ENCODE measurements at regions not wholly inside any gene's neighbourhood (a gene's known extent, or its start where the extent isn't known, plus 50 kb on each side); places are given as distances from the start of the nearest gene placed in this dataset.

GRCh38 chr5:92424785-92425426 lies 1041.8 kb upstream of the ARRDC3 start:
- WGBS = 94% methylated on average over 1 of the region's 1 CpG
- peaks cover 42% of the 10 kb centered on the region for H3K9me3 ChIP-seq (ENCODE audit: insufficient read depth, low read depth, low read length)
- no peaks in the 10 kb centered on the region for H3K27me3 ChIP-seq (ENCODE audit: insufficient read depth, low read length)

GRCh38 chr5:92421942-92422341 lies 1038.8 kb upstream of the ARRDC3 start:
- no peak overlapping the region for H3K27ac ChIP-seq (ENCODE audit: low read depth, low read length)
- H3K27me3 ChIP-seq (ENCODE audit: insufficient read depth, low read length) = no peaks in the 10 kb centered on the region
- peaks cover 47% of the 10 kb centered on the region for H3K9me3 ChIP-seq (ENCODE audit: insufficient read depth, low read depth, low read length)
- H3K4me1 ChIP-seq (ENCODE audit: insufficient read depth, low read length) = no peaks in the 10 kb centered on the region
- H3K4me3 ChIP-seq (ENCODE audit: low read length) = no peak overlapping the region
- H3K9ac ChIP-seq (ENCODE audit: low read depth, low read length) = no peak overlapping the region
- no CpG with 5 or more reads among the region's 1 CpG for WGBS
- H3K36me3 ChIP-seq (ENCODE audit: insufficient read depth, low read length) = no peaks in the 10 kb centered on the region; the same call in 1 of the 2 replicates

More at GRCh38 chr5:92424785-92425426, 1041.8 kb upstream of the ARRDC3 start:
- H3K27ac ChIP-seq (ENCODE audit: low read depth, low read length) = no peak overlapping the region
- H3K9ac ChIP-seq (ENCODE audit: low read depth, low read length) = no peak overlapping the region
- H3K36me3 ChIP-seq (ENCODE audit: insufficient read depth, low read length) = no peaks in the 10 kb centered on the region; the same call in 1 of the 2 replicates
- H3K4me1 ChIP-seq (ENCODE audit: insufficient read depth, low read length) = no peaks in the 10 kb centered on the region
- no peak overlapping the region for H3K4me3 ChIP-seq (ENCODE audit: low read length)

- Histone ChIP-seq H3K27ac (ENCODE audit: low read depth, low read length) (no peak overlapping the region), H3K4me1 (ENCODE audit: insufficient read depth, low read length) (no peaks in the 10 kb centered on the region), H3K36me3 (ENCODE audit: insufficient read depth, low read length) (no peaks in the 10 kb centered on the region; the same call in 1 of the 2 replicates), H3K4me3 (ENCODE audit: low read length) (no peak overlapping the region), H3K9me3 (ENCODE audit: insufficient read depth, low read depth, low read length) (peaks cover 47% of the 10 kb centered on the region), H3K27me3 (ENCODE audit: insufficient read depth, low read length) (no peaks in the 10 kb centered on the region), H3K9ac (ENCODE audit: low read depth, low read length) (no peak overlapping the region)
Observed at GRCh38 chr5:92421196-92421595, 1038.1 kb upstream of the ARRDC3 start.

- Histone ChIP-seq H3K27me3 (ENCODE audit: insufficient read depth, low read length) (no peaks in the 10 kb centered on the region), H3K9ac (ENCODE audit: low read depth, low read length) (no peak overlapping the region), H3K27ac (ENCODE audit: low read depth, low read length) (no peak overlapping the region), H3K4me3 (ENCODE audit: low read length) (no peak overlapping the region), H3K36me3 (ENCODE audit: insufficient read depth, low read length) (no peaks in the 10 kb centered on the region; the same call in 1 of the 2 replicates), H3K4me1 (ENCODE audit: insufficient read depth, low read length) (no peaks in the 10 kb centered on the region), H3K9me3 (ENCODE audit: insufficient read depth, low read depth, low read length) (peaks cover 47% of the 10 kb centered on the region)
Observed at GRCh38 chr5:92419261-92419660, 1036.1 kb upstream of the ARRDC3 start.

GRCh38 chr5:92418341-92418740 lies 1035.2 kb upstream of the ARRDC3 start:
- Histone ChIP-seq H3K9me3 (ENCODE audit: insufficient read depth, low read depth, low read length) (peaks cover 42% of the 10 kb centered on the region), H3K27ac (ENCODE audit: low read depth, low read length) (no peak overlapping the region), H3K36me3 (ENCODE audit: insufficient read depth, low read length) (no peaks in the 10 kb centered on the region; the same call in 1 of the 2 replicates), H3K27me3 (ENCODE audit: insufficient read depth, low read length) (no peaks in the 10 kb centered on the region), H3K9ac (ENCODE audit: low read depth, low read length) (no peak overlapping the region), H3K4me1 (ENCODE audit: insufficient read depth, low read length) (no peaks in the 10 kb centered on the region), H3K4me3 (ENCODE audit: low read length) (no peak overlapping the region)
- WGBS = 100% methylated on average over 2 of the region's 3 CpGs

- Histone ChIP-seq H3K27me3 (ENCODE audit: insufficient read depth, low read length) (no peaks in the 10 kb centered on the region), H3K36me3 (ENCODE audit: insufficient read depth, low read length) (no peaks in the 10 kb centered on the region), H3K9me3 (ENCODE audit: insufficient read depth, low read depth, low read length) (no peaks in the 10 kb centered on the region), H3K4me3 (ENCODE audit: low read length) (no peak overlapping the region), H3K27ac (ENCODE audit: low read depth, low read length) (no peak overlapping the region), H3K4me1 (ENCODE audit: insufficient read depth, low read length) (peaks cover 5% of the 10 kb centered on the region; the same call in 1 of the 2 replicates), H3K9ac (ENCODE audit: low read depth, low read length) (no peak overlapping the region)
- WGBS = 100% methylated on average over 2 of the region's 2 CpGs
Observed at GRCh38 chr5:92409134-92409533, 1026.0 kb upstream of the ARRDC3 start.

- Histone ChIP-seq H3K4me3 (ENCODE audit: low read length) (no peak overlapping the region), H3K4me1 (ENCODE audit: insufficient read depth, low read length) (no peaks in the 10 kb centered on the region), H3K9ac (ENCODE audit: low read depth, low read length) (no peak overlapping the region), H3K27me3 (ENCODE audit: insufficient read depth, low read length) (no peaks in the 10 kb centered on the region), H3K27ac (ENCODE audit: low read depth, low read length) (no peak overlapping the region), H3K36me3 (ENCODE audit: insufficient read depth, low read length) (no peaks in the 10 kb centered on the region), H3K9me3 (ENCODE audit: insufficient read depth, low read depth, low read length) (no peaks in the 10 kb centered on the region)
- WGBS = 95% methylated on average over 7 of the region's 7 CpGs
Observed at GRCh38 chr5:92402956-92403702, 1020.0 kb upstream of the ARRDC3 start.

- Histone ChIP-seq H3K27me3 (ENCODE audit: insufficient read depth, low read length) (no peaks in the 10 kb centered on the region), H3K9ac (ENCODE audit: low read depth, low read length) (no peak overlapping the region), H3K36me3 (ENCODE audit: insufficient read depth, low read length) (no peaks in the 10 kb centered on the region), H3K4me1 (ENCODE audit: insufficient read depth, low read length) (no peaks in the 10 kb centered on the region), H3K4me3 (ENCODE audit: low read length) (no peak overlapping the region), H3K9me3 (ENCODE audit: insufficient read depth, low read depth, low read length) (no peaks in the 10 kb centered on the region), H3K27ac (ENCODE audit: low read depth, low read length) (no peak overlapping the region)
- 100% methylated on average over 2 of the region's 2 CpGs for WGBS
Observed at GRCh38 chr5:92402045-92402444, 1018.9 kb upstream of the ARRDC3 start.

GRCh38 chr5:92401492-92401891 lies 1018.4 kb upstream of the ARRDC3 start:
- Histone ChIP-seq H3K4me3 (ENCODE audit: low read length) (no peak overlapping the region), H3K27me3 (ENCODE audit: insufficient read depth, low read length) (no peaks in the 10 kb centered on the region), H3K27ac (ENCODE audit: low read depth, low read length) (no peak overlapping the region), H3K9ac (ENCODE audit: low read depth, low read length) (no peak overlapping the region), H3K36me3 (ENCODE audit: insufficient read depth, low read length) (no peaks in the 10 kb centered on the region), H3K9me3 (ENCODE audit: insufficient read depth, low read depth, low read length) (no peaks in the 10 kb centered on the region), H3K4me1 (ENCODE audit: insufficient read depth, low read length) (no peaks in the 10 kb centered on the region)
- 89% methylated on average over 5 of the region's 5 CpGs for WGBS

- H3K27ac ChIP-seq (ENCODE audit: low read depth, low read length) = no peak overlapping the region
- WGBS = no CpG with 5 or more reads among the region's 1 CpG
- no peak overlapping the region for H3K4me3 ChIP-seq (ENCODE audit: low read length)
- H3K9me3 ChIP-seq (ENCODE audit: insufficient read depth, low read depth, low read length) = no peaks in the 10 kb centered on the region
- no peak overlapping the region for H3K9ac ChIP-seq (ENCODE audit: low read depth, low read length)
- H3K36me3 ChIP-seq (ENCODE audit: insufficient read depth, low read length) = no peaks in the 10 kb centered on the region
- H3K27me3 ChIP-seq (ENCODE audit: insufficient read depth, low read length) = no peaks in the 10 kb centered on the region
- no peaks in the 10 kb centered on the region for H3K4me1 ChIP-seq (ENCODE audit: insufficient read depth, low read length)
Observed at GRCh38 chr5:92394936-92395335, 1011.8 kb upstream of the ARRDC3 start.

GRCh38 chr5:92390657-92391056 lies 1007.5 kb upstream of the ARRDC3 start:
- Histone ChIP-seq H3K9ac (ENCODE audit: low read depth, low read length) (no peak overlapping the region), H3K4me3 (ENCODE audit: low read length) (no peak overlapping the region), H3K36me3 (ENCODE audit: insufficient read depth, low read length) (no peaks in the 10 kb centered on the region), H3K9me3 (ENCODE audit: insufficient read depth, low read depth, low read length) (no peaks in the 10 kb centered on the region), H3K4me1 (ENCODE audit: insufficient read depth, low read length) (no peaks in the 10 kb centered on the region), H3K27me3 (ENCODE audit: insufficient read depth, low read length) (no peaks in the 10 kb centered on the region), H3K27ac (ENCODE audit: low read depth, low read length) (no peak overlapping the region)
- WGBS = no CpG with 5 or more reads among the region's 1 CpG
